ENCODE measurements at regions not wholly inside any gene's neighbourhood (a gene's known extent, or its start where the extent isn't known, plus 50 kb on each side); places are given as distances from the start of the nearest gene placed in this dataset.

- ATAC-seq (no peak), FAIRE-seq (no peak), DNase-seq (ENCODE audit: low spot score) (no peak)
- ChIA-PET POLR2A (no interaction called here), CTCF (ENCODE audit: low intra/inter-chr PET ratio, low total read pairs) (no interaction called here)
- no peaks in the 10 kb centered on the region for H3K27me3 ChIP-seq (ENCODE audit: control insufficient read depth in 1 of 2, insufficient read depth in 2 of 2, low read length in 2 of 2)
- H3K9ac ChIP-seq (ENCODE audit: insufficient read depth, low read depth, low read length) = no peak overlapping the region
- TF ChIP-seq XBP1 (CRISPR knock-in tag; IDR thresholded peaks at IDR 0.05) (no peak), ZNF710 (CRISPR knock-in tag; IDR thresholded peaks at IDR 0.05; ENCODE audit: borderline replicate concordance) (no peak), SKI (IDR thresholded peaks at IDR 0.05; ENCODE audit: partially characterized antibody) (no peak), IRX3 (CRISPR knock-in tag; IDR thresholded peaks at IDR 0.05; ENCODE audit: borderline replicate concordance, low read depth) (no peak), ZNF83 (CRISPR knock-in tag; IDR thresholded peaks at IDR 0.05; ENCODE audit: borderline replicate concordance) (no peak)
- H3K4me3 ChIP-seq (replicated peaks in 1 of 3; ENCODE audit: insufficient read depth in 1 of 3, low read depth in 2 of 3, low read length in 3 of 3) = no peak overlapping the region
- no peak overlapping the region for H2AFZ ChIP-seq (ENCODE audit: low read length)
- no peaks in the 10 kb centered on the region for H3K9me3 ChIP-seq (ENCODE audit: low read length)
- no peaks in the 10 kb centered on the region for H4K20me1 ChIP-seq (ENCODE audit: insufficient read depth, low read length)
- no peak overlapping the region for H3K27ac ChIP-seq (ENCODE audit: extremely low read length, insufficient read depth, low read length)
- no peaks in the 10 kb centered on the region for H3K4me1 ChIP-seq (ENCODE audit: insufficient read depth, low read length)
- WGBS (ENCODE audit: low lambda C conversion rate) = 0% methylated on average over 3 of the region's 5 CpGs
- in situ Hi-C loops (cut with HindIII; ENCODE audit: extremely low pct_ligation_motif_present, low pct_unique_long_range_greater_than_20kb) (no loop called here), intact Hi-C loops (cut with micrococcal nuclease; ENCODE audit: unreplicated experiment) (no loop called here)
- H3K36me3 ChIP-seq (replicated peaks in 1 of 2; ENCODE audit: control insufficient read depth in 1 of 2, insufficient read depth in 2 of 2, low read length in 2 of 2) = no peaks in the 10 kb centered on the region
- no peak overlapping the region for H3K4me2 ChIP-seq (ENCODE audit: low read depth, low read length)
- no TSS peak for BruUV-seq (replicated peaks)
- H3K79me2 ChIP-seq (ENCODE audit: insufficient read depth, low read length) = no peaks in the 10 kb centered on the region
Observed at GRCh38 chr10:90274721-90275468, 573.5 kb downstream of the KIF20B start.

GRCh38 chr10:90276894-90277475 is 575.6 kb downstream of the KIF20B start:
- Histone ChIP-seq H3K4me2 (ENCODE audit: low read depth, low read length) (no peak overlapping the region), H3K9ac (ENCODE audit: insufficient read depth, low read depth, low read length) (no peak overlapping the region), H2AFZ (ENCODE audit: low read length) (no peak overlapping the region), H3K36me3 (replicated peaks in 1 of 2; ENCODE audit: control insufficient read depth in 1 of 2, insufficient read depth in 2 of 2, low read length in 2 of 2) (no peaks in the 10 kb centered on the region), H3K4me1 (ENCODE audit: insufficient read depth, low read length) (no peaks in the 10 kb centered on the region), H3K4me3 (replicated peaks in 1 of 3; ENCODE audit: insufficient read depth in 1 of 3, low read depth in 2 of 3, low read length in 3 of 3) (no peak overlapping the region), H3K79me2 (ENCODE audit: insufficient read depth, low read length) (no peaks in the 10 kb centered on the region), H3K9me3 (ENCODE audit: low read length) (no peaks in the 10 kb centered on the region), H3K27me3 (ENCODE audit: control insufficient read depth in 1 of 2, insufficient read depth in 2 of 2, low read length in 2 of 2) (no peaks in the 10 kb centered on the region), H4K20me1 (ENCODE audit: insufficient read depth, low read length) (no peaks in the 10 kb centered on the region), H3K27ac (ENCODE audit: extremely low read length, insufficient read depth, low read length) (no peak overlapping the region)
- ATAC-seq = no peak
- BruUV-seq (replicated peaks) = no TSS peak
- 9% methylated on average over 4 of the region's 4 CpGs for WGBS (ENCODE audit: low lambda C conversion rate)
- FAIRE-seq = no peak
- DNase-seq (ENCODE audit: low spot score) = no peak
- POLR2A ChIA-PET = no interaction called here
- CTCF ChIA-PET (ENCODE audit: low intra/inter-chr PET ratio, low total read pairs) = no interaction called here
- in situ Hi-C loops (cut with HindIII; ENCODE audit: extremely low pct_ligation_motif_present, low pct_unique_long_range_greater_than_20kb) (no loop called here), intact Hi-C loops (cut with micrococcal nuclease; ENCODE audit: unreplicated experiment) (no loop called here)
- no peak for TF ChIP-seq TBX3 (IDR thresholded peaks at IDR 0.05; ENCODE audit: borderline replicate concordance)
- no peak for TF ChIP-seq ZNF329 (CRISPR knock-in tag; IDR thresholded peaks at IDR 0.05; ENCODE audit: low read depth)
- TF ChIP-seq ZNF280B (CRISPR knock-in tag; IDR thresholded peaks at IDR 0.05; ENCODE audit: borderline replicate concordance) = no peak
- TF ChIP-seq ZBTB7A (CRISPR knock-in tag; IDR thresholded peaks at IDR 0.05) = no peak
- TF ChIP-seq HOXD1 (CRISPR knock-in tag; IDR thresholded peaks at IDR 0.05) = no peak
- TF ChIP-seq ZBTB46 (CRISPR knock-in tag; IDR thresholded peaks at IDR 0.05; ENCODE audit: borderline replicate concordance) = no peak
- TF ChIP-seq SP1 (IDR thresholded peaks at IDR 0.05) = no peak
- TF ChIP-seq SP1 (CRISPR knock-in tag; IDR thresholded peaks at IDR 0.05) = no peak

Data from HepG2 (cell line).